ENCODE measurements at regions not wholly inside any gene's neighbourhood (a gene's known extent, or its start where the extent isn't known, plus 50 kb on each side); places are given as distances from the start of the nearest gene placed in this dataset.

GRCh38 chr14:101471723-101472517 lies 89.4 kb upstream of the DIO3 start (continued):
- TF ChIP-seq ZFP90 (CRISPR knock-in tag; IDR thresholded peaks at IDR 0.05; ENCODE audit: borderline replicate concordance): no peak

- ATAC-seq (no peak), FAIRE-seq (no peak), DNase-seq (ENCODE audit: low spot score) (no peak)
- POLR2A ChIA-PET: no interaction called here
- H3K79me2 ChIP-seq (ENCODE audit: insufficient read depth, low read length): no peaks in the 10 kb centered on the region
- CTCF ChIA-PET (ENCODE audit: low intra/inter-chr PET ratio, low total read pairs): no interaction called here
- intact Hi-C loops (cut with micrococcal nuclease; ENCODE audit: unreplicated experiment): no loop called here
- in situ Hi-C loops (cut with HindIII; ENCODE audit: extremely low pct_ligation_motif_present, low pct_unique_long_range_greater_than_20kb): no loop called here
- H3K27ac ChIP-seq (ENCODE audit: extremely low read length, insufficient read depth, low read length): no peak overlapping the region
- WGBS (ENCODE audit: low lambda C conversion rate): 61% methylated on average over 3 of the region's 6 CpGs
- H2AFZ ChIP-seq (ENCODE audit: low read length): no peak overlapping the region
- no TSS peak for BruUV-seq (replicated peaks)
- no peaks in the 10 kb centered on the region for H4K20me1 ChIP-seq (ENCODE audit: insufficient read depth, low read length)
- H3K27me3 ChIP-seq (ENCODE audit: control insufficient read depth in 1 of 2, insufficient read depth in 2 of 2, low read length in 2 of 2): peaks cover 1 to 10% of the 10 kb centered on the region in 2 experiments; a peak in 4 of 5 replicates
- no peaks in the 10 kb centered on the region for H3K36me3 ChIP-seq (replicated peaks in 1 of 2; ENCODE audit: control insufficient read depth in 1 of 2, insufficient read depth in 2 of 2, low read length in 2 of 2)
- no peak overlapping the region for H3K4me3 ChIP-seq (replicated peaks in 1 of 3; ENCODE audit: insufficient read depth in 1 of 3, low read depth in 2 of 3, low read length in 3 of 3)
- H3K4me1 ChIP-seq (ENCODE audit: insufficient read depth, low read length): peaks cover 26% of the 10 kb centered on the region
- TF ChIP-seq ZNF83 (CRISPR knock-in tag; IDR thresholded peaks at IDR 0.05; ENCODE audit: borderline replicate concordance): no peak
- no peak for TF ChIP-seq HOXA3 (CRISPR knock-in tag; IDR thresholded peaks at IDR 0.05)
- TF ChIP-seq ZNF563 (CRISPR knock-in tag; IDR thresholded peaks at IDR 0.05): no peak
- TF ChIP-seq ZNF691 (CRISPR knock-in tag; IDR thresholded peaks at IDR 0.05; ENCODE audit: borderline replicate concordance, low read depth): no peak
- no peak for TF ChIP-seq KDM1A (CRISPR knock-in tag; IDR thresholded peaks at IDR 0.05)
- no peak for TF ChIP-seq ZNF792 (CRISPR knock-in tag; IDR thresholded peaks at IDR 0.05)
- TF ChIP-seq TRIM22 (IDR thresholded peaks at IDR 0.05): no peak
- no peak for TF ChIP-seq ZNF713 (CRISPR knock-in tag; IDR thresholded peaks at IDR 0.05)
- TF ChIP-seq ZNF263 (CRISPR knock-in tag; IDR thresholded peaks at IDR 0.05): no peak
- no peak for TF ChIP-seq ZNF350 (CRISPR knock-in tag; IDR thresholded peaks at IDR 0.05; ENCODE audit: borderline replicate concordance, low read depth)
- no peaks in the 10 kb centered on the region for H3K9me3 ChIP-seq (ENCODE audit: low read length)
- H3K9ac ChIP-seq (ENCODE audit: insufficient read depth, low read depth, low read length): no peak overlapping the region
- H3K4me2 ChIP-seq (ENCODE audit: low read depth, low read length): no peak overlapping the region
Measured at GRCh38 chr14:101472518-101472849, 88.8 kb upstream of the DIO3 start.
